Transverse colon (tissue), 4 donors: ENCODE measurements at regions not wholly inside any gene's neighbourhood (a gene's known extent, or its start where the extent isn't known, plus 50 kb on each side); places are given as distances from the start of the nearest gene placed in this dataset.

Experiments
- CTCF ChIP-seq, 5 experiments: fragments of 200-600 bp in 3 of 5; fragments of 450-650 bp in 2 of 5; sonication (generic) in 3 of 5; IDR thresholded peaks; 1 replicate in 2 of 5; 2 replicates in 3 of 5; pipeline ENCODE4 v1.5.1; 2016 to 2017; ENCODE audit warnings: antibody characterized with exemption in 5 of 5, inconsistent platforms in 3 of 5, mild to moderate bottlenecking in 2 of 5, moderate library complexity in 1 of 5
- POLR2AphosphoS5 ChIP-seq, 3 donors: sonication (generic); formaldehyde crosslinking; IDR thresholded peaks; one replicate each; pipeline ENCODE4 v1.6.1; 2016; ENCODE audit warnings: antibody characterized with exemption in 3 of 3

GRCh38 chr5:124342584-124342983 lies 403.9 kb downstream of the ZNF608 start:
- TF ChIP-seq CTCF (IDR thresholded peaks at IDR 0.05) (no peak), POLR2AphosphoS5 (IDR thresholded peaks at IDR 0.05) (no peak)
